Globus pallidus (tissue), 1 donor: ENCODE measurements at regions not wholly inside any gene's neighbourhood (a gene's known extent, or its start where the extent isn't known, plus 50 kb on each side); places are given as distances from the start of the nearest gene placed in this dataset.

ENCODE experiments used
- DNase-seq: peaks from one replicate; pipeline ENCODE4 v3.0.0-alpha.2; 2015; ENCODE audit warnings: low spot score

DNA sequence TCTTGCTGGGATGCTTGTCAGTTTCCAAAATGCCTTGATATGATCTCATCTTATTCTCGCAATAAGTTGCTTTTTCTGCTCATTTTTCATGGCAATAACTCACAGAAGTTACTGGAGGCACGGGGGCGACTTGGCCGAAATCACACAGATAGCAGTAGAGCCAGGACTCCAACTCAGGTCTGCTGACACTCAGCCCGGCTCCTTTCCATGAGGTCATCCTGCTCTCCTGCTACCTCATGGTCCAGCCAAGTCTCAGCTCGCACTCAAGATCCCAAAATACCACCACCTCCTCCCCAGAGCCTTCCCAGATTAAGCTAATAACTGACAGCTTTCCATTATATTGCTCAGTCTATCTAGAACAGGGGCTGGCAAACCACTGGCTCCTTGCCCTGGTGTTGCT, 269.5 kb downstream of the MAP2K4 start:
- no peak for DNase-seq

DNA sequence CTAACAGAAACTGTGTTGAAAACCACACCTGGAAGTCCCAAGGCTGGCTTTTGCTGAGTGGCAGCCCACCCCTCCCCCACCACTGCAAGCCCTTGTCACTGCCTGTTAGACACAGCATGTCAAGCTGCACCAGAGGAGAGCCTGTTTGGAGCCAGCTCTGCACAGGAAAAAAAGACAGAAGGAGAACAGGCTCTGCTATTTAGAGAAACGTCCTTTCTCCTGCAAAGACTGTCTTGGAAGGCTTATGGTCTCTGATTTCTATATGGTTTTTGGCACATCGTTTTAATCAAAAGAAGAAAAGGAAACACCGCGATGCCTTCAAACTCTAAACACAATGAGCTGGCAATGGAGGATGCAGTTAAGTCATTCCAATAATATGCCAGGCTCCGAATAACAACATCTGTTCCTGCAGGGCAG, 275.5 kb downstream of the MAP2K4 start:
- no peak for DNase-seq

DNA sequence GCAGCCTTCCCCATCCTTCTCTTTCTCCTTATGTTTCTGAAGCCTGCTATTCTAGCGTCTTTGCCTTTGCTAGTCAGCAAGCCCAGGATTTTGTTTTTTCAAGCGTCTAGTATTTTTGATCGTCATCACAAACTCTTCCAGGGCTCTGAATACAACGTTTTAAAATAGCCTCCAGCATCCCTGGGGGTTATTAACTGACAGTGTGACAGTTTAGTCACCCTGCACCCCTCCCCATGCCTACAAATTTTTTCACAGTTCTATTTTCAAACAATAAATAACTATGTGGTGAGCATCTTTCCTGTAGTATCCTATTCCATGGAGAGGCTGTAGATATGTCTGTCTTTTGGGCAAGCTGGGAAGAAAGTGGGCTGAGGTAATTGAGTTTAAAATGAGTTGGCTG, 280.9 kb downstream of the MAP2K4 start:
- DNase-seq: no peak

DNA sequence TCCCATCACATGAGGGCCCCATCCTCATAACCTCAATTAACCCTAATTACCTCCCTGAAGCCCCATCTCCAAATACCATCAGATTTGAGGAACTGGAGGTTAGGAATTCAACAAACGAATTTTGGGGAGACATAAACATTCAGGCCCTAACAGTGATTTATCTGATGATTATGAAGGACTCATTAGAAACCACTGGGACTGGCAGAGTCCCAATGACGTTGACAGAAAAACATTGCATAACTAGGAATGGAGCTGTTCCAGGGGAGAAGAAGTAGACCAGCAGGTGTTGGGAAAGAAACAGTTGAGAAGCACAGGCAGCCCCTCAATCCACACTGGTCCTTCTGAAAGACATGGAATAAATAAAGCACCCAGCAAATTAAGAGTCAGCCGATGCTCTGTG, 282.0 kb downstream of the MAP2K4 start:
- DNase-seq: no peak

DNA sequence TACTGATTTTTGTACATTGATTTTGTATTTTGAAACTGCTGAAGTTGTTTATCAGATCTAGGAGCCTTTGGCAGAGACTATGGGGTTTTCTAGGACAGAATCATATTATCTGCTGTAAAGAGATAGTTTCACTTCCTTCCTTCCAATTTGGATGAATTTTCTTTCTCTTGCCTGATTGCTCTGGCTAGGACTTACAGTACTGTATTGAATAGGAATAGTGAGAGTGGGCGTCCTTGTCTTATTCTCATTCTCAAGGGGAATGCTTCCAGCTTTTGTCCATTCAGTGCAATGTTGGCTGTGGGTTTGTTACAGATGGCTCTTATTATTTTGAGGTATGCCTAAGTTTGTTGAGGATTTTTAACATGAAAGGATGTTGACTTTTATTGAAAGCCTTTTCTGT, 290.1 kb downstream of the MAP2K4 start:
- no peak for DNase-seq

DNA sequence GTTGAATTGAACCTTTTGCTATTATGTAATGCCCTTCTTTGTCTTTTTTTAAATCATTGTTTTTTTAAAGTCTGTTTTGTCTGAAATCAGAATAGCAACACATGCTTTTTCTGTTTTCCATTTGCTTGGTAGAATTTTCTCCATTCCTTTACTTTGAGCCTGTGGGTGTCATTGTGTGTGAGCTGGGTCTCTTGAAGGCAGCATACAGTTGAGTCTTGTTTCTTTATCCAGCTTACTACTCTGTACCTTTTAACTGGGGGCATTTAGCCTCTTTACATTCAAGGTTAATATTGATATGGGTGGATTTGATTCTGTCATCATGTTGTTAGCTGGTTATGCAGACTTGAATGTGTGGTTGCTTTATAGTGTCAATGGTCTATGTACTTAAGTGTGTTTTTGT, 292.0 kb downstream of the MAP2K4 start:
- DNase-seq: no peak

DNA sequence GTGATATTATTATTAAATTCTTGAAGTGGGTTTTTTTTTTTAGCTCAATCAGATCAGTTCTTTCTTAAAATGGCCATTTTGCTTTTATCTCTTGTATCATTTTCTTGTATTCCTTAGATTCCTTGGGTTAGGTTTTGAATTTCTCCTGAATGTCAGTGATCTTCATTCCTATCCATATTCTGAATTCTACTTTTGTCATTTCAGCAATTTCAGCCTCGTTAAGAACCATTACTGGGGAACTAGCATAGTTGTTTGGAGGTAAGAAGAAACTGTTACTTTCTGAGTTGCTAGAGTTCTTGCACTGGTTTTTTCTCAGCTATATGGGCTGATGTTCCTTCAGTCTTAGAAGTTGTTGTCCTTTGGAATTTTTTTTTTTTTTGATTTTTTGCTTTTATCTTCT, 293.1 kb downstream of the MAP2K4 start:
- DNase-seq: no peak

DNA sequence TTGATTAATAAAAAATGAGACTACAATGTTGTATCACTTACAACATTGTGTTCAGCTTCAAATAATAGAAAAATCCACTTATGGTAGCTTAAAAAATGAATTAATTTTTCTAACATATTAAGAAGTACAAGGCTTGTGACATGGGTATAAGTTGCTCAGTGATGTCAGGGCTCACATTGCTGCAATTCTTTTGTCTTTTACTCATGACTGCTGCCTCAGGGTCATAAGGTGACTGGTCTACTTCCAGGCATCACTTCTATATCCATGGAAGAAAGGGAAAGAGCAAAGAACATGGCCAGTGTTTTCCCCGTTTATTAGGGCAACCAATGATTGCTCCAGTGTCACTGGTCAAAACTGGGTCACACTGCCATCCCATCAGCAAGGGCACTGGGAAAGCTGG, 295.3 kb downstream of the MAP2K4 start:
- no peak for DNase-seq

DNA sequence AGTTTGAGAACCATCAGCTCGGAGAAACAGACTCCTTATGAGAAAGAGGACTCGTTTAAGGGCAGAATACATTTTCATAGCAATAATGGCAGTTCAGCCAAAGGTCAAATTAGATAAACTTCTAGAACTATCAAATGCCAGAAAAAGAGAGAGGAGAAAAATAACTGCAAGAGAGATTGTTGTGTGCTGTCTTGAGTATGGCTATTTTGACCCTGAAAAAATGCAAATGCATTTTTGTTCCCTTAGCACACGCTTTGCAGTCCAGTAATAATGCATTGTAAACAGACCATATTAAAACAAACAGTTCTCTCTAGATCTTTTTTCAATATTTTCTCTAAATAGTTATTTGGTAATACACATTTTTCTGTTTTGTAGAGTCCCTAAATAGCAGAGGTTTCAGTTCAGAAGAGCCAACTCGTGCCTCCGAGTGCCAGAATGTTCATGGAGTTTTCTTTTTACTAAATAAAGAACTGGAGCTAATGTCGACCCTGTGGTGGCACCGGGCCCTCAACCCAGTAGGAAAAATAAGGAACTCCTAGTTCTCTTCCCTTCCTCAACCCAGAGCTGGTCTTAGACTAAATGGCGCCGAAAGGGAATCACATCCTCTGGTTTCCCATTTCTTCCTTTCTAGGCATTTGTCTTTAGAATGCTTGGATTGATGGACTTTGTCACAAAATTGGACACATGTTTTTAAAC, 298.0 kb downstream of the MAP2K4 start:
- DNase-seq: no peak

DNA sequence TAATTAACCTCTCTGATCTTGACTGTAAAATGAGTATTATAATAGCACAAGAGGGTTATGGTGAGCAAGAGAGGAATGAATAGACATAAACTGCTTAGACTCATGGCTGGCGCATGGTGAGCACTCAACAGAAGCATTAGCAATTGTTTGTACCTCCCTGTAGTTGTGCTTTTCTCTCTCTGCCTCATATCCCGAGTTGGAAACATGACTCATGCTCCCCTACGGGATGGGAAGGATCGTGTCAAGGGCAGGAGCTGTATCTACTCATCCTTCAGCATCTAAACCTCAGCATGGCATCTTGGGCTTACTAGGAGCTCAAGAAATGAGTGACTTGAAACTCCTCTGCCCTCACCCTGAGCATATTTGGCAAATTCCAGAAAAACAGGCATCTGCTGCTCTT, 299.6 kb downstream of the MAP2K4 start:
- no peak for DNase-seq

DNA sequence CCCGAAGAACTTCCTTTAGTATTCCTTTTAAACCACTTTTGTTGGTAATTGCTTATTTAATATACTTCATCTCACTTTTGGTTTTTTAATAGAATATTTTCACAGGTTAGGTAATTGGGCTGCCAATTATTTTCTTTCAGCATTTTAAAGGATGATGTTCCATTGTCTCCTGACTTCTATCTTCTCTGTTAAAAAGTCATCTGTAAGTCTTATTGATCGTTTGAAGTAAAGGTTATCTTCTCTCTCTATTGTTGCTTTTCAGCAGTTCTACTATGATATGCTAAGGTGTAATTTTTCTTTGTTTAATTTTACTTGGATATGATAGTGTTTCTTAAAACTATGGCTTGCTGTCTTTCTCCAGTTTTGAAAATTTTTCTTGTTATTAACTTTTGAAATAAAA, 307.5 kb downstream of the MAP2K4 start:
- no peak for DNase-seq

DNA sequence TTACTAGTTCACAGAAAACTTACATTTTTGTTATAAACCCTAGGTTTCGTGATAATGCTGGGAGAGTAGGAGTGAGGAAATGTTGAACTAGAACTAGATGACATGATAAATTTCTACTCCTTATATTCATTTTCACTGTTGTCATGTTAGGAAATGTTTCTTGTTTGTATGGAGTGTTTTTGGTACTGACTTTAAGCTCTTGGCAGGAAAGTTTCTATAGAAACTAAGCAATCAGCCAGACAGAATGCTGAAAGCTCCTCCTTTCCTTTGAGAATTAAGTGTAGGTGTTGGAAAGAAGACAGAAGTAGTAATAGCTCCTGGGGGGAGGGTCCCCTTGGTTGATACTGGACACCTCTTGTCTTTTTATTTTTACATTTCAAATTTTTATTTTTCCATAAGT, 309.8 kb downstream of the MAP2K4 start:
- no peak for DNase-seq

DNA sequence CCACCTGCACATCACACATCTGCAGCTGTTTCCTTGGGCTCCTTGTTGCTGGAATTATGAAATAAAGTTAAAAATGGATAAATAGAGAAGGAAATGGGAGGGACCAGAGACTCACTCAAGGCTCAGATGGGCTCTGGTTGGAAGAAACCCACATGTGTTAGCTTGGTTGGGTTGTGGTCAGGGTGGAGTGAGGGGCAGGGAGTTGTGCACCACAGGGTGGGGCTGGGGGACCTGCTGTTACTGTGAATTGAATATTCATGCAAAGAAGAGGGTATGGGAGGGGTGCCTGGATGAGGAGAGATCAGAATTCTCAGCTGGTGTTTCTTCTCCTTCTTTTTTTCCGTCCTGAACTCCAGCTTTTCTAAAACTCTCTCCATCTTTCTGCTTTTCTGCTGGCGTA, 320.7 kb downstream of the MAP2K4 start:
- DNase-seq: no peak

DNA sequence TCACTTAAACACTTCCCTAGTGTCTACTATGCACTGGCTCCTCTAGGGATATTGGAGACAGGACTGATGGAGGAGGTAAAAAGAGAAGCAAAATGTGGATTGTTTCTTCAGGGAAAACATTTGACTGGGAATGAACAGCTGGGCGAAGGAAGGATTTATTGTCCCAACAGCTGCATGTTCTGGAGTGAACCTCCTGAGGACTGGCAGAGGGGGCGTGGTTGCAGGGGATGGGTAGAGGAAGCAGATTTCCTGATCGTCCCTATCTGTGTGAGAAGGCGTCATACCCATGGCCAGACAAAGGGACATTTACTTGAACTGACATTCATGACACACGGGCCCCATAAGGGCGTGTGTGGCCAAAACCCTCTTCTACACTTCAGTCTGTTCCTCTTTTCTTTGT, 321.5 kb downstream of the MAP2K4 start:
- no peak for DNase-seq

DNA sequence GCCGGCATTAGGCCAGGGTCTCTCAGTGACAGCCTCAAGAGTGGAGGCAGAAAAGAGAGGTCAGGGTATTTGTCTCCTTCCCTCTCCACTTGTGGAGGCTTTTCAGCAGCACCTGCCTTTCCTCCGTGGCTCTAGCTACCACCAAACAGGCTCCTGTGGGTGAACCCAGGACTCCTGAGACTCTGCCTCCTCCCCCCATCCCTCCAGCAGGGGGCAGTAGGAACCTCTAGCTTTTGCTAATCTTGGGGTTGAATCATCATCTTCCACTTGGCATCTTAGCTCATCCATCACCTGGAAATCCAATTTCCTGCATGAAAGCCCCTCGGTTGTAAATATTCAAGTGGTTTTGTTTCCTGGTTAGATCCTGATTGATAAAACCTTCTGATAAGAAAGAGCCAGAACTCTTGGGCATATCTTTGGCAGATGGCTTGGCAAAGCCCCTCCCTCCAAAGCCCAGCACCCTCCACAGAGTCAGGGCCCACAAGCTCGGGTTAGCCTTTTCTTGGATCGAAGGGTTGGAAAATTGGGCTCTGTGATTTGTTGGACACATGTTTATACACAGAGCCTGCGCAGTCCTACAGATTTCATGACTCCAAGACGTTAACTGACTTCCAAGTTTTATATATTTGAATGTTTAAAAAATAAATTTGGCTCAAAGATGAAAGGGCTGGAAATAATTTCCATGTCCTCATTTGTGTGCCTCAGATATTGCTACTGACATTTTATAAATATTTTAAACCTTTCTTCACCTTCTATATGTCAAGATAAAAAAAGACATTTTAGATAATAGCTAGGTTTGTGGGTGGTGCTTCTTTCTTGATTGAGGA, 322.1 kb downstream of the MAP2K4 start:
- DNase-seq: no peak

DNA sequence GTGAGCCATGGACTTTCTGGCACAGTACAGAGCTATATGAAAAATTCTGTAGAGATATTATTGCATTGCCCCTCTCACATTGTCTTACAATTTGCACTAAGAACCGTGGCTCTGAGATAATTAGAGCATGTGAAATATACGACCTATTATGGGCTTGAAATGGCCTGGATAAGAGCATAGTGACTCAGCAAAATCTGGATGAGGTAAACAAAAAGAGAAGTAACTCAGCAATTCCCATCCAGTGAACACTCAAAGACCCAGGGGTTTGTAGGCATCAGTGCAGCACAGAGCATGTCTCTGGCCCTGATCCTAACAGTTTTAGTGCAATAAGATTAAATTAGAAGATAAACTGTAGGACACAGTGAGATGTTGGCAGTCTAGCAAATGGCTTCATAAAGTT, 317.2 kb upstream of the MYOCD start:
- DNase-seq: no peak

DNA sequence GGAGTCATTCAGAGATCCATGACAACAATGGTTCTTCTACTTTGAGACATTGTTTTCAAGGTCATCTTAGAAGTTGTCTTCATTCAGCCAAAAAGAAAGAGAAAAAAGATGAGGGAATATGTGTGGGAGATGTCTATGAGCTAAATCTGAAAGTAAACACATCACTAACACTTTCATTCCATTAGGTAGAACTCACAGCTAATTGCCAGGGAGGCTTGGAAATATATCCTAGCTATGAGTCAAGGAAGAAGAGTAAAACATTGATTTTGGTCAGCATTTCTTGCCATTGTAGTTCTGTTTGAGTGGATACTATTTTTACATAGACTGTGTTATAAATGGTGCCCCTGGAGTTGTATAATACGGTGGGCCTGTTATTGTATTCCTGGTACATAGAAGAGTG, 316.4 kb upstream of the MYOCD start:
- no peak for DNase-seq

DNA sequence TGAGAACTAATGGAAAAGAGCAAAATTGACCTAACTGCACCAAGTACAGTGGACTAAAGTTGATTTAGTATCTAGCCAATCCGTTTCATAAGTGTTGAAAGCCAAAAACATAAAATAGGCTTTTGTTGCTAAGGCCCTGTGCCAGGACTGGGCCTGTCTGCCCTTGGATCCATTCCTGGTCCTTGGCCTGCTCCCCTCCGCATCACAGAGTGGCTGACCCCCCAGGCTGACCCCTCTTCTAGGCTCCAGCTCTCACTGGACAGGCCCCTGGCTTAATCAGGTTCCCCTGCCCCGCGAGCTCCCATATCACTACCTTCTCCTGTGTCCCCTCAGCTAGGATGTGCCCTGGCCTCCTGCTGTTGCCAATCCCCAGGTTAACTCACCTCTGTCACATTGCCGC, 313.6 kb upstream of the MYOCD start:
- DNase-seq: no peak

DNA sequence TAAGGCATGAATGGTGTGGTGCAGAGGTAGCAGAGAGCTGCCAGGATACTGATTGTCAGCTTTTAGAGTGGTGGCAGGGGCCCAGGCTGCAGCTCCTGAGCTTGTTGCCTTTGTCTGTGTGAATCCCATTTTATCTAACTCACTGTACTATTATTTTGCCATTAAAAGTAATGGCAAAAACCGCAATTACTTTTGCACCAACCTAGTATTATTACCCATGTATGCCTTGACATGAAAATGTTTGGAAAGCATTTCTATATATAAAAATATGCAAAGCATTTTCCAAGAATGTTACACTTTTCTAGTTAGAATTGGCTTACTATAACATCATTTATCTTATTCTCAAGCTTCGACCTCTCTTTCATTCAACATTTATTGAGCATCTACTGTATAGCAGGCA, 308.1 kb upstream of the MYOCD start:
- DNase-seq: no peak

DNA sequence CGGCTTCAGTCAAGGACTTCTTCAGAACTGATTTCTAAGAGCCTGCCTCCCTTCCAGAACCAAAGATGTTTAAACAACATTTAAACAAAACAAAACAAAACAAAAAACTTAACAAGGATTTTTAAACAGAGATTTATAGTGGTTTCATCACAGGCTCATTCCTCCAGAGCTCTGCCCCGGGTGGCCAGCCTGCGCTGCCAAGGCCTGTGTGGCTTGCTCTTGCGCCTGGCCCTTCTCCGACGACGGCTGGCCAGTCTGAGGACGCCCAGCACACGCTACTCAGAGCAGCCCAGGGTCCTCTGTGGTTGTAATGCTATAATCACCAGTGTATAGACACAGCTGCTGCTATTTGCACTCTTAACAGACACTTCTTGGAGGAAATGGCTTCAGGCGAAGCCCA, 307.2 kb upstream of the MYOCD start:
- DNase-seq: no peak

DNA sequence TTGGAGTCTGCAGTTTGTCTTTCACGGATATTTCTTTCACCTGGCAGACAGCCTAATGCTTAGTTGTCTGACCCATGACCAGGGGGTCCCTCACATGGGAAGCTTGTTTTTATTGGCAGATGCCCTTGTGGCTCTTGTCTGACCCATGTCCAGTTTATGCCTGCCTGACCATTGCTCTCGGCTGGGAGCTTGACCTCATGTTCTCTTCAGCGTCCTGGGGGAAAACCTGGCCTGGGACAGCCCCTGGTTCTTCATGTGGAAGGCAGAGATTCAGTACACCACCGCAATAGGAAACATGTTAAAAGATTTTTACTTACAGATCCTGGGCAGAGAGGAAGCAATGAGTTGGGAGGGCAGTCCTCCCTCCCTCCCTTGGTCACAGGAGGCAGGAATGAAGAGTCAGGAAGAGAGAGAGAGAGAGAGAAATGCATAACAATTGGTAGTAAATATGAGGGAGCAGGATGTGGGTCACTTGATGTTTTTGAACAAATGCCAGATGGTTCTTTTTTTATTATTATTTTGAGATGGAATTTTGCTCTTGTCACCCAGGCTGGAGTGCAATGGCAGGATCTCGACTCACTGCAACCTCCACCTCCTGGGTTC, 302.7 kb upstream of the MYOCD start:
- no peak for DNase-seq

DNA sequence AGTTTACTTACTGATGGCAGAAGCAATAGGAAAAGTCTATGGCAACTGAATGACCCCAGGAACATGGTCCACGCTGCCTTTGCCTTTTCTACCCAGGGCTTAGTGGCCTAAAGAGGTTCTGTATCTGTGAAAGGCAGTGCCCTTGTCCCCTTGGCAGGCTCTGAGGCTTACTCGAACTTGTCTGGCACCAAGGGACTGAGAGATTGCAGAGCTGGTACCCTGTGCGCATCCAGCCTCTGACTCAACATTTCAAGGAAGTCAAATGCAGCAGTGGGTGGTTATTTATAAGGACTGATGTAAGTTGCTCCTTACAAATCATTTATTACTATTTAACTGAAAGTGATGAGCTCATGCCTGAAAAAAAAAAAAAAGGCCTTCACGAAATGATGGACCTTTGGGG, 299.9 kb upstream of the MYOCD start:
- no peak for DNase-seq

DNA sequence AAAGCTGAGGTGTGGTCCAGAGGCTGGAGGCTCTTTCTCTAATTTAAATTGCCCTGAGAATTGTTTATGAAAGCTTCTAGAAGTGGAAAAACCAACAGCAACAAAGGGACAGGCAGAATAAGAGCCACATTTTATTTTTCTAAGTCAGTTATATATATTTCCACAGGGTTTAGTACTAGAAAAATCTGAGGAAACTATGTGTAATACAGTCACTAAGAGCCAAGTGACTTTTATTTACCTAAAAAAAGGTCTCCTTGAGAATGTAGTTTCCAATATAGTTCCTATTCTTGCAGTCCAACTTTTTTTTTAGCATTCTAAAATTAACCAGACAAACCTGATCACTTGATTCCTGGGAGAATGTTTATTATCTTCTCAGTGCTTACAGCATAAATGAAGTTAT, 296.6 kb upstream of the MYOCD start:
- no peak for DNase-seq
